Activated CD4-positive, alpha-beta T cell treated with anti-CD3 and anti-CD28 coated beads, Interleukin-2, amount 10 ng/mL, durations not matched to agents 24 days and 14 days (primary cell): ENCODE measurements at regions not wholly inside any gene's neighbourhood (a gene's known extent, or its start where the extent isn't known, plus 50 kb on each side); places are given as distances from the start of the nearest gene placed in this dataset.
"Not testable (repeated sequence)": the region's sequence is repeated elsewhere in the genome, so short reads cannot be mapped to it uniquely, and the experiment has no call there.

Experiments used
- DNase-seq: peaks from one replicate; pipeline ENCODE4 v3.0.0; 2022
- H3K27ac Mint-ChIP-seq: one replicate; pipeline ENCODE4 v1.8.0; 2022; ENCODE audit warnings: mild to moderate bottlenecking, mixed read lengths
- H3K27me3 Mint-ChIP-seq: one replicate; pipeline ENCODE4 v1.8.0; 2022; ENCODE audit warnings: mixed read lengths
- H3K36me3 Mint-ChIP-seq: one replicate; pipeline ENCODE4 v1.8.0; 2022; ENCODE audit warnings: low read depth, mild to moderate bottlenecking, mixed read lengths
- H3K4me1 Mint-ChIP-seq: one replicate; pipeline ENCODE4 v1.8.0; 2021; ENCODE audit warnings: mixed read lengths
- H3K4me3 Mint-ChIP-seq: one replicate; pipeline ENCODE4 v1.8.0; 2022; ENCODE audit warnings: mild to moderate bottlenecking, moderate library complexity, mixed read lengths
- H3K9me3 Mint-ChIP-seq: one replicate; pipeline ENCODE4 v1.8.0; 2021; ENCODE audit warnings: mixed read lengths
- intact Hi-C: fragments of 100-400 bp; cut with micrococcal nuclease; formaldehyde crosslinking; loops from one replicate; pipeline ENCODE4 v1.15.1; 2023

GRCh38 chr1:96865731-96866685 lies 144.4 kb downstream of the PTBP2 start:
- Mint-ChIP-seq H3K27me3 (no peaks in the 10 kb centered on the region), H3K27ac (no peak overlapping the region), H3K9me3 (no peaks in the 10 kb centered on the region), H3K36me3 (no peaks in the 10 kb centered on the region), H3K4me3 (no peak overlapping the region), H3K4me1 (no peaks in the 10 kb centered on the region)
- intact Hi-C loops = no loop called here
- no peak for DNase-seq

DNA sequence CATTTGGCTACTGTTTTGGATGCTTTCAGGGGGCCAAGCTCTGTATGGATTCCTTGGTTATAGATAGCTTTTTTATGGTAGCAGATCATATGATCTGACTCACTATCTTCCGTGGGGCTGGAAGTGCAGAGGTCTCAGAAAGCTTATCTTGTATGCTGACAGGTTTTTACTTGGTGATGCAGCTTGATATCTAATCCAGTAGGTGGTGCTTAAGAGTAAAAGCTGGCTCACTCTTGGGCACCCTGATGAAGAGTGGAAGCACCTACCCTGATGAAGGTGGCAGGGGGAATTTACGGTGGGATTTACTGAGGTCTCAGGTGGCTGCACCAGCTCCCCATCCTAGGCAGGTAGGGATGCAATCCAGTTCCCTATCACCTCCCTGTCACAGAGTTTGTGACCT lies 151.2 kb downstream of the PTBP2 start:
- Mint-ChIP-seq H3K4me1 (no peaks in the 10 kb centered on the region), H3K9me3 (peaks cover 7% of the 10 kb centered on the region), H3K27me3 (no peaks in the 10 kb centered on the region), H3K36me3 (no peaks in the 10 kb centered on the region), H3K27ac (no peak overlapping the region), H3K4me3 (no peak overlapping the region)
- intact Hi-C loops = no loop called here
- DNase-seq = no peak

GRCh38 chr1:96878640-96879039 lies 157.1 kb downstream of the PTBP2 start:
- no peak overlapping the region for H3K4me3 Mint-ChIP-seq
- no peak overlapping the region for H3K27ac Mint-ChIP-seq
- H3K27me3 Mint-ChIP-seq = no peaks in the 10 kb centered on the region
- intact Hi-C loops = no loop called here
- peaks cover 4% of the 10 kb centered on the region for H3K9me3 Mint-ChIP-seq
- no peak for DNase-seq
- no peaks in the 10 kb centered on the region for H3K36me3 Mint-ChIP-seq
- no peaks in the 10 kb centered on the region for H3K4me1 Mint-ChIP-seq

GRCh38 chr1:96880626-96881025 lies 159.0 kb downstream of the PTBP2 start:
- no peaks in the 10 kb centered on the region for H3K27me3 Mint-ChIP-seq
- H3K9me3 Mint-ChIP-seq = no peaks in the 10 kb centered on the region
- no peak for DNase-seq
- no peak overlapping the region for H3K27ac Mint-ChIP-seq
- intact Hi-C loops = no loop called here
- H3K36me3 Mint-ChIP-seq = no peaks in the 10 kb centered on the region
- H3K4me3 Mint-ChIP-seq = no peak overlapping the region
- no peaks in the 10 kb centered on the region for H3K4me1 Mint-ChIP-seq

DNA sequence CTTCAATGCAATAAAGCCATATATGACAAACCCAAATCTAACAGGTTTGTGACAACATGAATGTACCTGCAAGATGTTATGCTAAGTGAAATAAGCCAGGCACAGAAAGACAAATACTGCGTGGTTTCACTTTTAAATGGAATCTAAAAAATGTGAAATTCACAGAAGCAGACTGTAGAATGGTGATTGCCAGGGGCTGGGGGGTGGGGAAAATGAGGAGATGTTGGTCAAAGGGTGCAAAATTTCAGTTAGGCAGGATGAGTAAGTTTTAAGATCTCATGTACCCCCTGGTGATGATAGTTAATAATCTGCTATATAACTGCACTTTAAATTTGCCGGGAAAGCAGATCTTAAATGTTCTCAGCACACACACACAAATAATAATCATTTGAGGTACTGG lies 160.5 kb downstream of the PTBP2 start:
- no peaks in the 10 kb centered on the region for H3K27me3 Mint-ChIP-seq
- H3K9me3 Mint-ChIP-seq = no peaks in the 10 kb centered on the region
- H3K27ac Mint-ChIP-seq = no peak overlapping the region
- H3K4me1 Mint-ChIP-seq = no peaks in the 10 kb centered on the region
- H3K36me3 Mint-ChIP-seq = no peaks in the 10 kb centered on the region
- intact Hi-C loops = no loop called here
- no peak overlapping the region for H3K4me3 Mint-ChIP-seq
- no peak for DNase-seq

DNA sequence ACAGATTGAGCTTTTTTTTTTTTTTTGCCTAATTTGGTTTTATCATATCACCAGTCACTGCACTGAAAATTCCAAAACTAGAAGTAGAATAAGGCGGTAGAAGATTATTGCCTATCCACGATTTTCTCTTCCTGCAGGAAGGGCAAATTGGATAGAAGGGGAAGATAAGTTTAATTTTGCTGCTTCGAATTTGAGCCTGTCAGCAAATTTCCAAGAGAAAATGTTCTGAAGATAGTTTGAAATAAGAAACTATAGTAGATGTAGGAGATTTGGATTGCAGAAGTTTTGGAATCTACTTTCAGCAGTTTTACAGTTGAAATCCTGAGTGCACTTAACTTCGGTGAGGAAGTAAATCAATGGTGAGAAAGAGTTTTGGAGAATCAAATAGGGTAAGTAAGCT lies 164.9 kb downstream of the PTBP2 start:
- no peaks in the 10 kb centered on the region for H3K27me3 Mint-ChIP-seq
- DNase-seq = no peak
- intact Hi-C loops = no loop called here

GRCh38 chr1:96887501-96887900 lies 165.9 kb downstream of the PTBP2 start:
- H3K4me3 Mint-ChIP-seq = no peak overlapping the region
- H3K36me3 Mint-ChIP-seq = no peaks in the 10 kb centered on the region
- no peaks in the 10 kb centered on the region for H3K4me1 Mint-ChIP-seq
- no peaks in the 10 kb centered on the region for H3K27me3 Mint-ChIP-seq
- H3K9me3 Mint-ChIP-seq = no peaks in the 10 kb centered on the region
- intact Hi-C loops = no loop called here
- no peak for DNase-seq
- H3K27ac Mint-ChIP-seq = no peak overlapping the region

More for the DNA sequence above, 164.9 kb downstream of the PTBP2 start:
- Mint-ChIP-seq H3K4me3 (no peak overlapping the region), H3K27ac (no peak overlapping the region), H3K36me3 (no peaks in the 10 kb centered on the region), H3K4me1 (no peaks in the 10 kb centered on the region), H3K9me3 (no peaks in the 10 kb centered on the region)

GRCh38 chr1:96901783-96902363 lies 180.3 kb downstream of the PTBP2 start:
- H3K4me1 Mint-ChIP-seq = no peaks in the 10 kb centered on the region
- intact Hi-C loops = no loop called here
- H3K9me3 Mint-ChIP-seq = no peaks in the 10 kb centered on the region
- no peaks in the 10 kb centered on the region for H3K36me3 Mint-ChIP-seq
- no peak overlapping the region for H3K27ac Mint-ChIP-seq
- H3K27me3 Mint-ChIP-seq = no peaks in the 10 kb centered on the region
- no peak for DNase-seq
- H3K4me3 Mint-ChIP-seq = no peak overlapping the region

- no peak overlapping the region for H3K27ac Mint-ChIP-seq
- DNase-seq = no peak
- H3K36me3 Mint-ChIP-seq = no peaks in the 10 kb centered on the region
- intact Hi-C loops = no loop called here
- no peak overlapping the region for H3K4me3 Mint-ChIP-seq
- H3K4me1 Mint-ChIP-seq = no peaks in the 10 kb centered on the region
- peaks cover 3% of the 10 kb centered on the region for H3K9me3 Mint-ChIP-seq
- H3K27me3 Mint-ChIP-seq = no peaks in the 10 kb centered on the region
Measured at GRCh38 chr1:96912248-96912647, 190.7 kb downstream of the PTBP2 start.

GRCh38 chr1:96915701-96916100 lies 194.1 kb downstream of the PTBP2 start:
- H3K9me3 Mint-ChIP-seq, H3K27ac Mint-ChIP-seq, H3K4me1 Mint-ChIP-seq, H3K4me3 Mint-ChIP-seq, H3K27me3 Mint-ChIP-seq, H3K36me3 Mint-ChIP-seq, intact Hi-C loops, DNase-seq: not testable (repeated sequence)

DNA sequence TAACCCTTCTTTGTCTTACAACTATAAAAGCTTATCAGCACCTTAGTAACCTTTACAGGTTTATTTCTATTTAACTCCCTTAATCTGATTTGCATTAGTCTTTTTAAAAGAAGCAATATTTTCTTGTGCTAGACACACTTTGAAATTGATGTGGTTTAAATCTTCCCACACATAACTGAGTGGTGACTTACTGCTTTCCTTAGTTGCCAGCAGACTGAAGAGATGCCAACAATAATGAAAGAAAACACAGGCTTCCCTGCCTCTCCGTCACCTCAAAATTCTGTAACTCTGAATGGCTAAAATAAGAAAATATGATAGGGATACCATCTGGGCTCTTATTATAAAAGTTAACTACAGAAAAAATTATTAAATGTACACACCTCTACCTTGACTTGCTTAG lies 196.8 kb downstream of the PTBP2 start:
- Mint-ChIP-seq H3K9me3 (peaks cover 3% of the 10 kb centered on the region), H3K4me1 (no peaks in the 10 kb centered on the region), H3K36me3 (no peaks in the 10 kb centered on the region), H3K27me3 (no peaks in the 10 kb centered on the region), H3K4me3 (no peak overlapping the region), H3K27ac (no peak overlapping the region)
- intact Hi-C loops = no loop called here
- no peak for DNase-seq

DNA sequence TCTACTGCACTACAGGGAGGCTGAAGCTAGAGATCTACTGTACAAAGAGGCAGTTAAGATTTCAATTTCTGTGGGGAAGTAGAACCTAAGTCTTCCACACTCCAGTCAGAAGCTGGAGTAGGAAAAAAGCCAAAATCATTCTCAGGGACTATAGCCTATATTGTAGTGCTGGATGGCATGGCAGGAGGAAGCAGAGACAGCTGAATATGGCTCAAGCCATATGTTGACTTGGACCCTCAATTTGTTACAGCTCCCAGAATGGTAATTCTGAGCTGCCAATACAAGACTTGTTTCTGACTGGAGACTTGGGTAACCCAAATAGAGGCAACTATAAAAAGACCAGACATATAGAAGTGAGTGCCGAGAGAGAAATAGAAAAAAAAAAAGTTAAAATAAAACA lies 200.6 kb downstream of the PTBP2 start:
- Mint-ChIP-seq H3K36me3 (no peaks in the 10 kb centered on the region), H3K4me3 (no peak overlapping the region), H3K9me3 (no peaks in the 10 kb centered on the region), H3K27ac (no peak overlapping the region), H3K27me3 (no peaks in the 10 kb centered on the region), H3K4me1 (no peaks in the 10 kb centered on the region)
- DNase-seq = no peak
- intact Hi-C loops = no loop called here

GRCh38 chr1:96923753-96924152 lies 202.2 kb downstream of the PTBP2 start:
- intact Hi-C loops = no loop called here
- H3K4me1 Mint-ChIP-seq = no peaks in the 10 kb centered on the region
- H3K36me3 Mint-ChIP-seq = no peaks in the 10 kb centered on the region
- H3K4me3 Mint-ChIP-seq = no peak overlapping the region
- no peak overlapping the region for H3K27ac Mint-ChIP-seq
- no peaks in the 10 kb centered on the region for H3K9me3 Mint-ChIP-seq
- no peaks in the 10 kb centered on the region for H3K27me3 Mint-ChIP-seq
- DNase-seq = no peak

DNA sequence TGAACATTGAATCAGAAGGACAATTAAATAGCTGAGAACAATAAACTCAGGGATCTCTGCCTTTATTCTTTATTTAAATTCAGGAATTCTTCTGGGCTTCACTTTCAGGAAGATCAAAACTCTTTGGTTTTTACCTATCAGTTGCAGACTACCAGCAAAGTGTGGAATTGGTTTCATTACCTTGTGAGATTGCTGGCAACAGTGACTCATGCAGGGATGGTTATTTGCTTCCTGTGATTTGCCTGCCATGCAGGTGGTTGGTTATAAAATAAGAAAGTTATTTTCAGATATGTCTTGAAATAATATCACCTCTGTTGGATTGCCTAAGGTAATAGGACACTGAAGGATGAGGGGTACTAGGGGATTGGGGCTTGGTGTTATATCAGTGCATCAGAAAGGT lies 204.6 kb downstream of the PTBP2 start:
- no peaks in the 10 kb centered on the region for H3K27me3 Mint-ChIP-seq
- no peak for DNase-seq
- H3K4me3 Mint-ChIP-seq = no peak overlapping the region
- H3K9me3 Mint-ChIP-seq = no peaks in the 10 kb centered on the region
- no peaks in the 10 kb centered on the region for H3K4me1 Mint-ChIP-seq
- no peak overlapping the region for H3K27ac Mint-ChIP-seq
- H3K36me3 Mint-ChIP-seq = no peaks in the 10 kb centered on the region
- intact Hi-C loops = no loop called here
